Activated CD4-positive, alpha-beta T cell treated with anti-CD3 and anti-CD28 coated beads for 48 hours (primary cell): ENCODE measurements at regions not wholly inside any gene's neighbourhood (a gene's known extent, or its start where the extent isn't known, plus 50 kb on each side); places are given as distances from the start of the nearest gene placed in this dataset.

ENCODE experiments used
- DNase-seq: peaks from one replicate; pipeline ENCODE4 v3.0.0-alpha.2; 2020

DNA sequence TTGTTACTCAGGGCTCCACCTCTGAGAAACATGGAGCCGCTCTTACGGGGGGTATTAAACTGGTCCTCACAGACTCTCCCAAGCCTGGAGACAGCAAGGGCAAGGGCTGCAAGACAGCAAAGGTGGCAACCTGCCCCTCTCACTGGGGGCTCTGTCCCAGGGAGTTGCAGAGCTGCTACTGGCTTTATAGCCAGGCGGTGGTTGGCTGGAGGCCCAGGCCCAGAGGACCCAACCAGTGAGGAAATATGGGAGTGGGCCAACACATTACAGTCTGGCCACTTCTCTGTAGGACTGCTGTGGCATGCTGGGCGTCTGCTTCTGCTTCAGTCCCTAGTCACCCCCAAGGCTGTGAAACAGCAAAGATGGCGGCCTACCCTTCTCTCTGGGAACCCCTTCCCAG is 597.2 kb downstream of the LRRC70 start:
- DNase-seq = no peak

- no peak for DNase-seq
Observed at GRCh38 chr5:63170486-63170885, 591.9 kb downstream of the LRRC70 start.

DNA sequence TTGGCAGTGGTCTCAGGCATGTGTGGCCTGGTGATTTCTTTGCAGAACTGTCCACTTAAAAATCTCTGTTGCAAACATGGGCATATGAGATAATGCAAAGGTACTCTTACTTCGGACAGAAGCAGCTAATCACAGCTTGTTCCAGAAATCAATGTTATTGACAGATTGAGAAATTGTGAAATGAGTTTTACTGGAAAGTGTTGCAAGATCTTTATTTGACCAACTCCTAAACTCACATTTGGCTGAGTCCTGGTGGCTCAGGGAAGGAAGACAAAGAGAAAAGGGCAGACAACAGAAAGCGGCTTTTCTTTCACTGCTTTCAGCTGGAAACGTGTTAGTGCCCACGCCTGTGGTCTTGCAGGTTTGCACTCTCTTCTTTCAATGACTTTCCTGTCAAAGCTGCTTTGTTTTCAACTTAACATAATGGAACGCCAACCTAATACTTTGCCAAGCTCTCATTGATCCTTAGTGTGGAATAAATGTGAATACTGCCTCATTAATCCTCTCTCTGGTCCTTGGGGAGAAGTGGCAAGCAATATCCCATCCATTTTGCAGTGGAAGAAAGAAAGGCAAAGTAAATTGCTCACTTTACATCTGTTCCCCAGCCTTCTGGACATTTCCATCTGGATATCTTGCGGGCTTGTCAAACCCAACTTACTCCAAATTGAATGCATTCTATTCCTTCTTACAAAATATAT is 586.4 kb downstream of the LRRC70 start:
- no peak for DNase-seq

DNA sequence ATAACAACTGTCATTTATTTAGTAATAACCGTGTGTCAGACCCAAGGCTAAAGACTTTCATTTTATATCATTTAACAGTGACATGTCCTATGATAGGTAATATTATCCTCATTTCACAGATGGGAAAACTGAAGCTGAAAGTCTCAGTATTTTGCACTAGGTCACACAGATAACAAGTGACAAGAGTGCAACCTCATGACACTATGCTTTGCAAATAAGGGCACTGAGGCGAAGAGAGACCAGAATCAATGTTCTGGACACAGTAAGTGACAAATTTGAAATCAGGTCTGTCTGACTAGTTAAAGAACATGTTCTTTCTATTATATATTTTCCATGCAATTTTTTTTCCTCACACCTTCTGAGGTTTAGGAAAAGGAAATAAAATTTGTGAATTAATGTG is 585.7 kb downstream of the LRRC70 start:
- DNase-seq = no peak

DNA sequence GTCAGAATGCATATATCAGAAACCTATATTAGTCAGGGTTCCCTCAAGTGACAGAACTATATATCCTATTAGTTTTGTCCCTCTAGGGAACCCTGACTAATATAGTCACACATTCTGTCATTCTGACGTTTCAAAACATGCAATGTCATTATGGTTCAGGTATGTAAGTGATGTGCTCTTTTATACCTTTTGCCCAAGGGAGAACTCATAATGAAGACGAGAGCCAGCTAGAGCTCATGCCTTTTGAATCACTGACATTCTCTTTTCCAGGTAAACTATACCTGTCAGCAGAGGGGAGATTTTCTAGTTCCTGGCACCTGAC is 576.7 kb downstream of the LRRC70 start:
- no peak for DNase-seq

DNA sequence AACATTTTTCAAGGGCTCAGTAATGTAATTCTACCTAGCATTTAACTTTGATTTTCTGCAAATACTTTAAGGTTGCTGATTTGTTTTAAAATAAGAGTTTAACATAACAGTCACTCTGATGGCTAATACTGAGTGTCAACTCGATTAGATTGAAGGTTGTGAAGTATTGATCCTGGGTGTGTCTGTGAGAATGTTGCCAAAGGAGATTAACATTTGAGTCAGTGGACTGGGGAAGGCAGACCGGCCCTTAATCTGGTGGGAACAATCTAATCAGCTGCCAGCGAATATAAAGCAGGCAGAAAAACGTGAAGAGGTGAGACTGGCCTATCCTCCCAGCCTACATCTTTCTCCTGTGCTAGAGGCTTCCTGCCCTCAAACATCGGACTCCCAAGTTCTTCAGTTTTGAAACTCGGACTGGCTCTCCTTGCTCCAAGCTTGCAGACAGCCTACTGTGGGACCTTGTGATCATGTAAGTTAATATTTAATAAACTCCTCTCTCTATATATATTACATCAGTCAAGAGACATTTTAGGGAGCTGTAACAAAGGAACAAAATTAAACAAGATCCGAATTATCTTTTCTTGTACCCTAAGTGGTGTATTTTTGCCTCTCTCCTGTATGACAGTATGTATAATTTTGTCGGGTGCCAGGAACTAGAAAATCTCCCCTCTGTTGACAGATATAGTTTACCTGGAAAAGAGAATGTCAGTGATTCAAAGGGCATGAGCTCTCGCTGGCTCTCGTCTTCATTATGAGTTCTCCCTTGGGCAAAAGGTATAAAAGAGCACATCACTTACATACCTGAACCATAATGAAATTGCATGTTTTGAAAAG is 576.1 kb downstream of the LRRC70 start:
- no peak for DNase-seq

GRCh38 chr5:63152871-63153270 is 574.3 kb downstream of the LRRC70 start:
- DNase-seq = no peak

- no peak for DNase-seq
Observed at GRCh38 chr5:63145167-63145566, 566.5 kb downstream of the LRRC70 start.

DNA sequence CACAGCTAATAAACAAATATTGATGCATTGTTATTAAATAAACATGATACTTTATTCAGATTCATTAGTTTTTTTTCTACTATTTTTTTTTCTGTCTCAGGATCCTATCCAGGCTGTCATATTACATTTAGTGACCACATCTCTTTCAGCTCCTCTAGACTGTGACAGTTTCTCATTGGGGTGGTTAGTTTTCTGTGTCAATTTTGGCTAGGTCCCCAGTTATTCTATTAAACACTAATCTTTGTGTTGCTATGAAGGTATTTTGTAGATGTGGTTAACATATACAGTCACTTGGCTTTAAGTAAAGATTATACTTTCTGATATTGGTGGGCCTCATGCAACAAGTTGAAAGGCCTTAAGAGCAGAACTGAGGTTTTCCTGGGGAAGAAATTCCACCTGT is 563.0 kb downstream of the LRRC70 start:
- no peak for DNase-seq

DNA sequence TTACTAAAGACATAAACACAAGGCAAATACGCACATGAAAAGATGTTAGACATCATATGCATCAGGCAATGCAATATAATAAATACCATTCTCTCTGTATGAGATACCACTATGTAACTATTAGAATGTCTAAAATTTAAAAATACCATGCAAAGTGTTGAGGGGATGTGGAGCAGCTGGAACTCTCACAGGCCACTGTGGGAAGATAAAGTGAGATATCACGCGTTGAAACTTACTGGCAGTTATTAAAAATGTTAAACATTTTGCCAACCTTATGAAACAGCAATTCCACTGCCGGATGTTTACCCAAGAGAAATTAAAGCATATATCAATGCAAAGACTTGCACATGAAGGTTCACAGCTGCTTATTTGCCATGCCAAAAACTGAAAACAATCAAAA is 556.7 kb downstream of the LRRC70 start:
- no peak for DNase-seq

- DNase-seq = no peak
Observed at GRCh38 chr5:63131626-63132285, 553.1 kb downstream of the LRRC70 start.

- no peak for DNase-seq
Observed at GRCh38 chr5:63128761-63129160, 550.1 kb downstream of the LRRC70 start.

DNA sequence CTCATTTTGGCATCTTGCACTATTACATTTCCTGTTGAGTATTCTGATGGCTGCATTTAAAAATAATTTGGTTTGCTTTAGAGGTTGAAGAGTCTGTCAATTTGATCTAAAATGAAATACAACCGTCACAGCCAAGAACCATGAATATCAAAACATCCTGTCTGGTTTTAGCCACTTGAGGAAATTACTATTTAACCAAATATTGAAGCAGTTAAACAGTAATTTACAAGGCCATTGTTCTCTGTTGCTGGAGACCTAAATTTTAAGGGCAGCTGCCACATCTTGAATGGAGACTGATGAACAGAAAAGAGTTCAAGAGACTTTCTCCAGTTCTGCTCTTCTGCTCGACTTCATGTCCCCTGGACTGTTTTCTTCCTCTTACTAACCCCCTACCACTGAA is 549.4 kb downstream of the LRRC70 start:
- no peak for DNase-seq

DNA sequence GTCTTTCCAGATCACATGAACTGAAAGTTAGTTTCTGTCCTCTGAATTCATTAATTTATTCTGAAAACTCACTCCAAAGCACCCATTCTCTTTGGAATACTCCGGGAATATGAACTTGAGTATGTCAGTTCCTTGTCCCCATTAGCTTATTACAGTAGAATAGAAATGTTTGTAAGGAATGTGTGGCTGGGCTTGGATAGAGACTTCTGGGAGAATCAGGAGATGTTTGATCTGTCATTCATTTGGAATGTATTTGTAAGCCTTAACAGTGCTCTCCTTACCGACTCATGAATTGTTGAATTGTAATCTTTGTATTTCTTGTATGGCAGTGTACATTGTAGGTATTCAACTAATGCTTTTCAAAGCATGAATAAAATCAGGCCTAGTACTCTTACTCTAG is 548.4 kb downstream of the LRRC70 start:
- DNase-seq = no peak

DNA sequence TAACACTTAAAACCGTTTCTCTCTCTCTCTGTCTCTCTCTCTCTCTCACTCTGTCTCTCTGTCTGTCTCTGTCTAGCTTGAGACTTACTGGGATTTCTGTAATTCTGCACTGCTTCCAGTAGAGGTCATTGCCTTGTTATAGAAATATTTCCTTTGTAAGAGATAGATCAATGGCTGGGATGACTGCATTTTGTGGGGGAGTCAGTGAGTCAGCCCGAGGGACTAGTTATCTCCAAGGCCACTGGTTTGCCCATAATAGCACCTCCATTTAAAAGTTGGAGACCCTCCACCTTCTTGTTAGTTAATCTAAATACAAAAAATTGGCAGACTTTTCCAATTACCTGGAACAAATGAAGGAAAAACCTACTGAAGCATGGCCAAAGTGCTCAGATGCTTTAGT is 547.2 kb downstream of the LRRC70 start:
- DNase-seq = peak; percentile 4

- DNase-seq = no peak
Observed at GRCh38 chr5:63125392-63125791, 546.8 kb downstream of the LRRC70 start.

- no peak for DNase-seq
Observed at GRCh38 chr5:63124266-63124665, 545.6 kb downstream of the LRRC70 start.

GRCh38 chr5:63121471-63121870 is 542.9 kb downstream of the LRRC70 start:
- DNase-seq = no peak

- no peak for DNase-seq
Observed at GRCh38 chr5:63118221-63118620, 539.6 kb downstream of the LRRC70 start.

GRCh38 chr5:63111891-63112290 is 533.3 kb downstream of the LRRC70 start:
- no peak for DNase-seq

GRCh38 chr5:63101870-63102269 is 523.3 kb downstream of the LRRC70 start:
- DNase-seq = no peak

- DNase-seq = no peak
Observed at GRCh38 chr5:63097286-63097685, 518.7 kb downstream of the LRRC70 start.

GRCh38 chr5:63094730-63095129 is 516.1 kb downstream of the LRRC70 start:
- DNase-seq = no peak

GRCh38 chr5:63089147-63089546 is 510.5 kb downstream of the LRRC70 start:
- DNase-seq = no peak
